HG03571 (cell line): ENCODE measurements at regions not wholly inside any gene's neighbourhood (a gene's known extent, or its start where the extent isn't known, plus 50 kb on each side); places are given as distances from the start of the nearest gene placed in this dataset.
A peak's percentile ranks its signal among the peaks of the same experiment; 100 is the strongest.
"Not testable (repeated sequence)": the region's sequence is repeated elsewhere in the genome, so short reads cannot be mapped to it uniquely, and the experiment has no call there.

ENCODE experiments used
- ATAC-seq: cut with Tn5 transposase; IDR thresholded peaks from one replicate; pipeline ENCODE4 v1.9.1; 2021; ENCODE audit not compliant: unreplicated experiment

DNA sequence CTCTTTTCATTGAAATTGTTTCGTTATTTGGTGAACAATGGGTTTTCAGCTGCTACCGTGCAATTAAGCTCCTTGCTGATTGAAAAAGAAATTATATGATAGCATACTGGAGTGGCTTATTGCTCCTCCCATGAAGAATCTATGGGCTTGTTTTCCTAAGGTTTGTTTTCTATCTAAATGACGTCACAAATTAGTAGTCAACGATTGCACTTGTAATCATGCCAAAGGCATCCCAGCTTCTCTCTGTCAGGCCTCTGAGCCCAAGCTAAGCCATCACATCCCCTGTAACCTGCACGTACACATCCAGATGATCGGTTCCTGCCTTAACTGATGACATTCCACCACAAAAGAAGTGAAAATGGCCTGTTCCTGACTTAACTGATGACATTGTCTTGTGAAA lies 388.0 kb upstream of the LMCD1 start:
- no peak for ATAC-seq

GRCh38 chr3:8128686-8129085 lies 372.9 kb upstream of the LMCD1 start:
- ATAC-seq: no peak

DNA sequence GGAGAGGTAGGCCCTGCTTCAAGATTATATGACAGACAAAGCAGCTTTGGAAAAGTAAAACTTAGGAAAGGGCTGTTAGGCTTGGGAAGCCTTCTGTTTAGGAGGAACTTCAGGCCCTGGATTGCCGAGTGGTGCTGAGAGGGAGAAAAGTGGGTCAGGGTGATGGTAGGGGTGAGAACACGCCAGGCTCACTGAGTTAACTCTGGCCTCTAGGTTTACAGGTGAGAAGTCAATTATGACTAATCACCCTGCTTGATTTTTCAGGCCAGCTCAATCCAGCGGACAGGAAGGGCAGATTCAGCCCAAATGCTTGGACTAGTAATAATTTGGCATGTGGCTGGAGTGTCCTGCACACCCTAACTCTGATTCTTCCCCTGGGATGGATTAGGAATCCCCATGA lies 365.1 kb upstream of the LMCD1 start:
- ATAC-seq: no peak

- no peak for ATAC-seq
These were observed 358.4 kb upstream of the LMCD1 start for GRCh38 chr3:8143186-8143585.

DNA sequence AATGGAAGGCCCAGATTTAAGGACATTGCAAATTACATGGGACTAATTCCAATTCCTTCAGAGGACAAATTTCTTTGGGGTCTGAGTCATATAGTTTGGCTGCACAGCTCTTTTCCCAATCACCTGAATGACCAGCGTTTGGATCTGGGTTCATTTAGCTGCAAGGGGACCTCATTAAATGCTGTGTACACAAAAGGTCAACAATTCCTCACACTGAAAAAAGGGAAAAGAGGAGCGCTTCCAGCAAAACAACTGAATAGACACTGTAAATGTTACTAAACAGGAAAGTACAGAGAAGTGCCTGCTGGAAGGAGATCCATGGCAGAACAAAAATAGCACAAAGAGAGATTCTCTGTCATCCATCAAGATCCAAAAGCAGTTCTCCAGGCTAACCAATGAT lies 356.0 kb upstream of the LMCD1 start:
- no peak for ATAC-seq

- ATAC-seq: no peak
These were observed 353.9 kb upstream of the LMCD1 start for GRCh38 chr3:8147711-8148110.

- ATAC-seq: no peak
These were observed 348.7 kb upstream of the LMCD1 start for GRCh38 chr3:8152821-8153418.

DNA sequence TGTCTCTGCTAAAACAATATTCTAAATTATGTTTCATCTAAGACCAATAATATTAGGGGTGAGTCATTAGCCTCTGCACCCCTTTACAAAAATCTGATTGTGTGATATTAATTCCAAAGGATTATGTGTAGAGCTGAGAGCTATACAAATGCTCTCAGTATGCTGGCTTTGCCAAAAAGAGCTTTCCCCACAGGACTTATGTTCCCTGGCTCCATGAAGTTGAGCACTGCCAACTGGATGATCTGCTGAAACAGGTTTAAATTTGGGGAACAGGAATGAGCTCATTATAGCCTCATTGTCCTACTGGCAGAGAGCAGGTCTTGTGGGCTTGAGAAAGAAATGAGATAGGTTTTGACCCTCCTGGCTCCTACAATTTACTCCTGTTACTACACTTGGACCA lies 347.8 kb upstream of the LMCD1 start:
- no peak for ATAC-seq

DNA sequence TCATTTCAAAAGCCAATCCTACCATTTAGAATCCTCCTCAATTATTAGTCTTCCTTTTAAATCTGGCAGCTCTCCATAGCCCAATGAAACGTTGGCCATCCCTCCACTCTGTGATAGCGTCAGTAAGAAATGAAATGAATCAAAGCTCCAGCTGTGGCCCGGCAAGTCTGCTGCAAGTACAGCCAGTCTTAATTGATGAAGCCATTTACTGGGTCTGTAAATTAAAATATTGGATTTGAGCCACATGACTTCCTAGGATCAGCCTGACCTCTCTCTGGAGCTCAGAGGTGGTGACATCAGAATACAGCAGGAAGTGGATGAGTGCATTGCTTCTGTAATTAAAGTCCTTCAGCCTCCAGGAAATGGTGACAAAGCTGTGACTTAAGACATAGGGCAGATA lies 347.0 kb upstream of the LMCD1 start:
- ATAC-seq: no peak

GRCh38 chr3:8156138-8156537 lies 345.5 kb upstream of the LMCD1 start:
- no peak for ATAC-seq

DNA sequence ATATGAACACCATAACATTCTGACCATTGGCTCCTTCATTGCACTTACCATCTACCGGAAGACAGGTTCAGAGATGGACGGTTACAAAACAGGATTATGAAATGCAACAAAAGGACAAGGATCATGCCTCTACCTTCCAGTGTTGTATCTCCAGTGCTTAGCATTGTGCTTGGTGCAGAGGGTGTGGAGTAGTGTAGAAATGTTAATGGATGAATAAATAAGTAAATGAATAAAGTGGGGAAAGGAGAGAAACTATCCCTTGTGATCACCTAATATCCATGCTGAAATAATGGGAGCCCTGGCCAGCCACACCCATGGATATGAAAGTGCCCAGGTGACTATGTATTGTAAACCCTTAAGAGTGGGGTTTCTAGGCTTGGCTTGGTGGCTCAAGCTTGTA lies 344.8 kb upstream of the LMCD1 start:
- ATAC-seq: no peak

- ATAC-seq: no peak
These were observed 344.0 kb upstream of the LMCD1 start for GRCh38 chr3:8157640-8158039.

GRCh38 chr3:8164145-8164544 lies 337.5 kb upstream of the LMCD1 start:
- ATAC-seq: no peak

DNA sequence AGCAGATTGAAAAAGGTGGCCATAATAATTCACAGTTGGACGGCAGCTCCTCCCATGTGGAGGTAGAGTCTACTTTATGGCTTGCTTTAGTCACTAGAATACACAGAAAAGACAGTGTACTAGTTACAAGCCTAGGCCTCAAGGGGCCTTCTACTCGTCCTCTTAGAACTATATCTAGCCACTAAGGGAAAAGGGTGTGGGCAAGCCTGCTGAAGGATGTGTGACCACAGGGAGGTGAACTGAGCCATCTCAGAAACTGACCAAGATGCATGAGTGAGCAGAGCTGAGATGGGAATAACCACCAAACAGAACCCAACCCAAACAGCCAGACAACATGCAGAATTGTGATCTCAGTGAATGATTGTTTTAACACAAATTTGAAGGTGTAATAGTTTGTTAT lies 335.6 kb upstream of the LMCD1 start:
- ATAC-seq: no peak

- no peak for ATAC-seq
These were observed 330.6 kb upstream of the LMCD1 start for GRCh38 chr3:8170971-8171508.

DNA sequence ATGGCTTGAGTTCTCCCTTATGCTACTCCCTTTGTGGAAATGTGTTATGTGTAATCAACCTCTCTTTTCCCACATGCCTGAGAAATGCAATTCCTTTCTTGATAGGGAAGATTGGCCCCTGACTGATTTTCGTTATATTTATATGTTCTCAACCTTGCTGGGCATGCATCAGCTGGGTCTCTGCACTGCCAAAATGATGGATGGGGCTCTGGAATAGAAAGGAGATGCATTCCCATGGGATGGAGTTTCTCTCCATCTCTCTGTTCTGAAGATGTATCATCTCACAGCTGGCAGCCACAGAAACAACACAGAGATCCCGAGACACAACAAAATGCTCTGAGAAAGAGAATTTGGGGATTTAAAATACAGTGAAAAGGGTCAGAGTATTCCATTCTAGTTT lies 327.7 kb upstream of the LMCD1 start:
- ATAC-seq: no peak

- ATAC-seq: not testable (repeated sequence)
These were observed 324.7 kb upstream of the LMCD1 start for GRCh38 chr3:8176759-8177483.

GRCh38 chr3:8178516-8178915 lies 323.1 kb upstream of the LMCD1 start:
- ATAC-seq: not testable (repeated sequence)

DNA sequence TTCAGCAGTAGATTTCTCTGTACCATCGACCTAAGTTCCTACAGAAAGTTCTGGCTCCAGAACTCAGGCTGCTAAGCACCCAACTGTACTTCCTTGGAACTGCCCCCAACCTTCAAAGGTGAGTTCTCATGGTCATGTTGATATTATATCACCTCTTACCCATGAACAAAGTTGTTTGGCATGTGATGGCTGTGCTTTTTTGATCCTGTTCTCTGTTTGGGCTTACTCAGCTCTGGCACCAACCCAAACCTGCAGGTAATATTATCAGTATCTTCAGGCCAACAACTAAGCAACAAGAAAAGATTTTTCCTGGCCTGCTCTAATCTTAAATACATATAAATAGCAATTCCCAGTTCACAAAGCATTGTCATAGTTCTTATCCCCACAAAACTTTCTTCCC lies 318.7 kb upstream of the LMCD1 start:
- no peak for ATAC-seq

- ATAC-seq: peak; percentile 81
These were observed 318.0 kb upstream of the LMCD1 start for GRCh38 chr3:8183627-8184026.

- no peak for ATAC-seq
These were observed 315.4 kb upstream of the LMCD1 start for GRCh38 chr3:8186213-8186612.

GRCh38 chr3:8187996-8188395 lies 313.6 kb upstream of the LMCD1 start:
- ATAC-seq: no peak

DNA sequence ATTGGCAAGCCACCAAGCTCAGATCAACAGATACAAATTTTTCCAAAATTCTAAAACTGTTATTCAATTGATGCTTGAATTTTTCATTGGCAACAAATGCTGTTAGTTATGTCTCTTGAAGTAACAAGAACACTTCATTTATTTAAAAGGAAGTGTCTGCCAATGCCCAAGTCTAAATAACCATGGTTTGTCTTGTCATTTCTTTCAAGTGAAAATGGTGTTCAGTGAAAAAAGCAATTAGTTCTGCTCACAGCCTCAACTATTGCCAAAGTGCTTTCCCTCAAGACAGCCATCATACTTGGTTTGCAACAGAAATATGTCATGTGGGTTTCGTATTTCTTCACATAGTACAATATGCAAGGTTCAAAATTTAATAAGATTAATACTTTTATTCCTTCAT lies 312.6 kb upstream of the LMCD1 start:
- ATAC-seq: no peak
